ENCODE measurements at regions not wholly inside any gene's neighbourhood (a gene's known extent, or its start where the extent isn't known, plus 50 kb on each side); places are given as distances from the start of the nearest gene placed in this dataset.

- TF ChIP-seq ZNF18 (tag by site-specific recombination; IDR thresholded peaks at IDR 0.05) = no peak
Observed at GRCh38 chrX:22648281-22648680, 351.5 kb upstream of the DDX53 start (continued).

GRCh38 chrX:22650691-22651090 lies 349.1 kb upstream of the DDX53 start:
- no peak for TF ChIP-seq ZBTB7A (tag by site-specific recombination; IDR thresholded peaks at IDR 0.05; ENCODE audit: low read depth)
- no peak for TF ChIP-seq ZNF280C (tag by site-specific recombination; IDR thresholded peaks at IDR 0.05)
- TF ChIP-seq ZBTB49 (tag by site-specific recombination; IDR thresholded peaks at IDR 0.05; ENCODE audit: low read depth) = no peak
- no peak for TF ChIP-seq ZSCAN18 (tag by site-specific recombination; IDR thresholded peaks at IDR 0.05)
- TF ChIP-seq INSM2 (tag by site-specific recombination; IDR thresholded peaks at IDR 0.05) = no peak
- no peak for TF ChIP-seq ZNF223 (tag by site-specific recombination; IDR thresholded peaks at IDR 0.05)
- no peak for TF ChIP-seq ZNF654 (tag by site-specific recombination; IDR thresholded peaks at IDR 0.05; ENCODE audit: low read depth)
- ChIA-PET POLR2A (no interaction called here), CTCF (no interaction called here)
- Histone ChIP-seq H3K27ac (ENCODE audit: extremely low read depth, low read depth, low read length) (no peak overlapping the region), H3K4me3 (ENCODE audit: low read depth, low read length) (no peak overlapping the region), H3K36me3 (ENCODE audit: control insufficient read depth in 2 of 2, insufficient read depth in 1 of 2, low read length in 2 of 2) (no peaks in the 10 kb centered on the region), H3K4me1 (ENCODE audit: control insufficient read depth, insufficient read depth, low read length) (no peaks in the 10 kb centered on the region), H3K9me3 (ENCODE audit: control insufficient read depth, insufficient read depth, low read depth, low read length) (no peaks in the 10 kb centered on the region)

- CTCF ChIA-PET = no interaction called here
- Histone ChIP-seq H3K36me3 (ENCODE audit: control insufficient read depth in 2 of 2, insufficient read depth in 1 of 2, low read length in 2 of 2) (no peaks in the 10 kb centered on the region), H3K4me1 (ENCODE audit: control insufficient read depth, insufficient read depth, low read length) (no peaks in the 10 kb centered on the region), H3K27ac (ENCODE audit: extremely low read depth, low read depth, low read length) (no peak overlapping the region), H3K4me3 (ENCODE audit: low read depth, low read length) (no peak overlapping the region), H3K9me3 (ENCODE audit: control insufficient read depth, insufficient read depth, low read depth, low read length) (no peaks in the 10 kb centered on the region)
- TF ChIP-seq ZNF544 (tag by site-specific recombination; IDR thresholded peaks at IDR 0.05) = no peak
- TF ChIP-seq SP2 (tag by site-specific recombination; IDR thresholded peaks at IDR 0.05) = 0 out of 2 replicates have a peak, but pooled peaks have one; percentile 6
- POLR2A ChIA-PET = no interaction called here
Observed at GRCh38 chrX:22652596-22652995, 347.2 kb upstream of the DDX53 start.

GRCh38 chrX:22660756-22661155 lies 339.0 kb upstream of the DDX53 start:
- ChIA-PET CTCF (interaction anchor here (0.6 to 0.7 kb wide), 2 partner anchors 10 to 30 kb away, joined by 3 to 4 read pairs; no protein-coding TSS in a partner anchor), POLR2A (no interaction called here)
- no peaks in the 10 kb centered on the region for H3K9me3 ChIP-seq (ENCODE audit: control insufficient read depth, insufficient read depth, low read depth, low read length)
- H3K4me1 ChIP-seq (ENCODE audit: control insufficient read depth, insufficient read depth, low read length) = no peaks in the 10 kb centered on the region
- no peaks in the 10 kb centered on the region for H3K36me3 ChIP-seq (ENCODE audit: control insufficient read depth in 2 of 2, insufficient read depth in 1 of 2, low read length in 2 of 2)
- no peak overlapping the region for H3K4me3 ChIP-seq (ENCODE audit: low read depth, low read length)
- no peak overlapping the region for H3K27ac ChIP-seq (ENCODE audit: extremely low read depth, low read depth, low read length)
- TF ChIP-seq ZNF830 (tag by site-specific recombination; IDR thresholded peaks at IDR 0.05; ENCODE audit: low read depth) (no peak), ZBTB10 (tag by site-specific recombination; IDR thresholded peaks at IDR 0.05) (no peak), ZNF155 (tag by site-specific recombination; IDR thresholded peaks at IDR 0.05) (no peak), ZNF266 (tag by site-specific recombination; IDR thresholded peaks at IDR 0.05; ENCODE audit: low read depth) (no peak), ZNF658 (tag by site-specific recombination; IDR thresholded peaks at IDR 0.05) (no peak), GLI2 (tag by site-specific recombination; IDR thresholded peaks at IDR 0.05; ENCODE audit: borderline replicate concordance, low read depth) (no peak)

All from HEK293 (cell line).